Brain microvascular endothelial cell (primary cell): ENCODE measurements at regions not wholly inside any gene's neighbourhood (a gene's known extent, or its start where the extent isn't known, plus 50 kb on each side); places are given as distances from the start of the nearest gene placed in this dataset.

Experiments
- DNase-seq: peaks from one replicate; pipeline ENCODE4 v3.0.0-alpha.2; 2020
- H3K27ac ChIP-seq: fragments of 250-450 bp; sonication (Bioruptor Pico); 2 replicates; pipeline ENCODE4 v1.5.1; 2020; ENCODE audit warnings: mild to moderate bottlenecking, moderate library complexity
- H3K27me3 ChIP-seq: fragments of 250-450 bp; sonication (Bioruptor Pico); replicated peaks from 2 replicates; pipeline ENCODE4 v1.5.1; 2020; ENCODE audit warnings: mild to moderate bottlenecking
- H3K36me3 ChIP-seq: fragments of 250-450 bp; sonication (Bioruptor Pico); replicated peaks from 2 replicates; pipeline ENCODE4 v1.5.1; 2020; ENCODE audit warnings: mild to moderate bottlenecking
- H3K4me3 ChIP-seq: 2 replicates; pipeline ENCODE4 v1.5.1; 2011; ENCODE audit warnings: low read depth, mild to moderate bottlenecking, control low read depth, low read length, moderate library complexity
- CTCF ChIP-seq: IDR thresholded peaks from 2 replicates; pipeline ENCODE4 v1.5.1; 2011; ENCODE audit warnings: low read depth, mild to moderate bottlenecking, moderate library complexity, low read length, control low read depth, inconsistent platforms; ENCODE audit errors: missing control alignments
- in situ Hi-C: cut with HindIII; loops from 2 replicates; pipeline ENCODE4 v1.10.0; 2017; ENCODE audit warnings: low sequenced_read_pairs, low pct_ligation_motif_present

DNA sequence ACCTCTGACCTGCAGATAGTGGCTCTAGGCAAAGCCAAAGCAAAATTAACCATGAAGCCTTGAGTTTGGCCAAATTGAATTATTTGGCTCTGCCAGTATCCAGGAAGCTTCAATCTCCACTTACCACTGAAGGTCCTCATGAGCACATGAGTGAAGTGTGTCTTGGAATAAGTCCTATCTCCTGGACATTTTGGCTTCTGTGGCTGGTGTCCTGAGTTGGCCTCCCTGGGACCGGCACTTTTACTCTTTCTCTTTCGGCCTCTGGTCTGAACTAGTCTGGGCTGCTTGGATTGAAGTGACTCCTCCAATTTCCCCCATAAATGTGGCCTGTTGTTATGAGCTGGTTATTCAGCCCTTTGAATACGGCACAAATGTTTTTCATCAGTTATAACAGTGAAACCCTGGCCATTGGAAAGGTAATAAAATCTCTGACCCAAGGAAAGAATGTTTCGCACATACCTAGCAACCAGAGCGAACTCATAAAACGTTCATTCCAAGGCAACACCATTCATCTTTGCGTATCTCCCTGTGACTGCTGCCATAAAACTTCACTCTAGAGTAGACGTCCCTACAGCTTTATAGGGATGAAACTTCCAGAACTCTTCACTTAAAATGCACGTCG is 216.4 kb downstream of the LPIN1 start:
- TF ChIP-seq CTCF: no peak
- H3K27ac ChIP-seq: no peak overlapping the region
- no peak for DNase-seq
- no peaks in the 10 kb centered on the region for H3K27me3 ChIP-seq
- no peak overlapping the region for H3K4me3 ChIP-seq
- in situ Hi-C loops: no loop called here
- H3K36me3 ChIP-seq: no peaks in the 10 kb centered on the region

- no peak for TF ChIP-seq CTCF
- H3K4me3 ChIP-seq: no peak overlapping the region
- DNase-seq: no peak
- H3K36me3 ChIP-seq: no peaks in the 10 kb centered on the region
- H3K27me3 ChIP-seq: no peaks in the 10 kb centered on the region
- H3K27ac ChIP-seq: no peak overlapping the region
- in situ Hi-C loops: no loop called here
Measured at GRCh38 chr2:11963966-11964365, 217.5 kb downstream of the LPIN1 start.

GRCh38 chr2:11967946-11968465 is 221.6 kb downstream of the LPIN1 start:
- Histone ChIP-seq H3K27me3 (no peaks in the 10 kb centered on the region), H3K27ac (no peak overlapping the region), H3K36me3 (no peaks in the 10 kb centered on the region), H3K4me3 (no peak overlapping the region)
- peak; percentile 88 for DNase-seq
- in situ Hi-C loops: no loop called here
- TF ChIP-seq CTCF: no peak

DNA sequence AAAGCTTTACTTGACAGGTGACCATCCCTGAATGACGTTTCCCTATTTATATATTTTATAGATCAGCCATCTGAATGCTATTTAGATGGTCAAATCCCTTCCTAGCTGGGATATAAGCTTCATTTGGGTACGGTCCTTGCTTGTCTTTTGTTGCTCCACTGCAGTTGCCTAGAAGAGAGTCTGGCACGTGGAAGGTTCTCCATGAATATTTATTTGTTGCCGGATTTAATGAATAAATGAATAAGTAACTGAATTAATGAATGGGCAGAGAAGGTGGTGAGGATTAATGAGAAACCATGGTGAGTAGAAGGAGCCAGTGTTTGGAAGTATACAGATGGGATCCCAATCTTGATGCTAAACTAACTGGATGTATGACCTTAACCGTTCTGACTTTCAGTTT is 222.1 kb downstream of the LPIN1 start:
- no peaks in the 10 kb centered on the region for H3K27me3 ChIP-seq
- DNase-seq: no peak
- H3K36me3 ChIP-seq: no peaks in the 10 kb centered on the region
- H3K27ac ChIP-seq: no peak overlapping the region
- TF ChIP-seq CTCF: no peak
- no peak overlapping the region for H3K4me3 ChIP-seq
- in situ Hi-C loops: no loop called here

DNA sequence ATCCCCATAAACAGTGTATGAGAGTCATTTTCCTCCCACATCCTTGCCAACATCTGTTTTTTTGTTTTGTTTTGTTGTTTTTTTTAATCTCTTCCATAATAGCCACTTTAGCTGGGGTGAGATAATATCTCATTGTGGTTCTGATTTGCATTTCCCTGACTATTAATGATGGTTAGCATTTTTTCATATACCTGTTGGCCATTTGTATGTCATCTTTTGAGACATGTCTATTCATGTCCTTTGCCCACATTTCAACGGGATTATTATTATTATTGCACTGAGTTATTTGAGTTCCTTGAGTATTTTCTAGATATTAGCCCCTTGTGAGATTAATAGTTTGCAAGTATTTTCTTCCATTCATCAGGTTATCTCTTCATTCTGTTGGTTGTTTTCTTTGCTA is 223.3 kb downstream of the LPIN1 start:
- DNase-seq: no peak
- TF ChIP-seq CTCF: no peak
- Histone ChIP-seq H3K36me3 (no peaks in the 10 kb centered on the region), H3K27me3 (no peaks in the 10 kb centered on the region), H3K4me3 (no peak overlapping the region), H3K27ac (no peak overlapping the region)
- in situ Hi-C loops: no loop called here

- no peaks in the 10 kb centered on the region for H3K27me3 ChIP-seq
- DNase-seq: no peak
- in situ Hi-C loops: no loop called here
Measured at GRCh38 chr2:11974573-11974972, 228.1 kb downstream of the LPIN1 start.

More at GRCh38 chr2:11974573-11974972, 228.1 kb downstream of the LPIN1 start:
- H3K27ac ChIP-seq: no peak overlapping the region
- TF ChIP-seq CTCF: no peak
- no peaks in the 10 kb centered on the region for H3K36me3 ChIP-seq
- H3K4me3 ChIP-seq: no peak overlapping the region
